HCT116 (cell line): ENCODE measurements at regions not wholly inside any gene's neighbourhood (a gene's known extent, or its start where the extent isn't known, plus 50 kb on each side); places are given as distances from the start of the nearest gene placed in this dataset.

Experiments used
- ATAC-seq: fragments of 200-7000 bp; cut with Tn5 transposase; 2 replicates; pipeline ENCODE4 v1.9.1; 2020; ENCODE audit warnings: mild to moderate bottlenecking, moderate library complexity
- BruUV-seq: library from RNA; stranded (reverse); fragments of 400-500 nt; replicated peaks from 2 replicates; lab custom pipeline; 2021; lab: Mats Ljungman, UMichigan
- CTCF ChIA-PET: fragments of 300-600 bp; sonication (Branson Sonifier 250); formaldehyde crosslinking; loops from one replicate; lab custom pipeline; 2021; ENCODE audit warnings: antibody characterized with exemption; lab: Charles Lee
- POLR2A ChIA-PET: fragments of 300-600, 350-600 bp; sonication (Branson Sonifier 250); formaldehyde crosslinking; loops from one replicate; lab custom pipeline; 2021; ENCODE audit warnings: antibody characterized with exemption; lab: Charles Lee
- RAD21 ChIA-PET, 2 experiments: fragments of 300-600 bp; sonication (Branson Sonifier 250); formaldehyde crosslinking; loops; one replicate each; lab custom pipeline; 2023; ENCODE audit warnings: low total read pairs in 2 of 2; ENCODE audit not compliant: uncharacterized antibody in 2 of 2, unreplicated experiment in 2 of 2, low non-redundant PET in 1 of 2; lab: Charles Lee
- DNase-seq: peaks from one replicate; pipeline ENCODE4 v3.0.0-alpha.2; 2010; ENCODE audit warnings: low read depth, low spot score
- H2AFZ ChIP-seq: fragments of 200-600 bp; shearing (Covaris generic), sonication (generic); 2 replicates; pipeline ENCODE4 v1.6.1; 2017; ENCODE audit warnings: low read depth, mixed run types, mixed read lengths, antibody characterized with exemption, low read length; ENCODE audit not compliant: poor library complexity, severe bottlenecking
- H3K27ac ChIP-seq: 2 replicates; pipeline ENCODE4 v1.5.1; 2012; ENCODE audit warnings: low read depth, low read length
- H3K27me3 ChIP-seq: fragments of 200-600 bp; sonication (generic); 2 replicates; pipeline ENCODE4 v1.6.1; 2016; ENCODE audit warnings: mixed run types, low read length, mixed read lengths; ENCODE audit not compliant: insufficient read depth
- H3K36me3 ChIP-seq, 2 experiments: fragments of 200-500 bp in 1 of 2; fragments of 200-600 bp in 1 of 2; sonication (Bioruptor generic) in 1 of 2; sonication (generic) in 1 of 2; 2 replicates each; pipeline versions ENCODE4 v1.5.1 to v1.6.1; 2014 to 2016; ENCODE audit warnings: low read length in 2 of 2, inconsistent platforms in 1 of 2, mixed read lengths in 1 of 2, mixed run types in 1 of 2; ENCODE audit not compliant: insufficient read depth in 2 of 2, control insufficient read depth in 1 of 2
- H3K4me1 ChIP-seq, 2 experiments: fragments of 200-600 bp in 1 of 2; sonication (generic) in 1 of 2; 2 replicates each; pipeline versions ENCODE4 v1.5.1 to v1.6.1; 2012 to 2017; ENCODE audit warnings: low read length in 2 of 2, inconsistent platforms in 1 of 2, mild to moderate bottlenecking in 1 of 2, mixed read lengths in 1 of 2, mixed run types in 1 of 2, moderate library complexity in 1 of 2; ENCODE audit not compliant: insufficient read depth in 2 of 2, control insufficient read depth in 1 of 2
- H3K4me2 ChIP-seq: fragments of 200-600 bp; sonication (generic); 2 replicates; pipeline ENCODE4 v1.6.1; 2017; ENCODE audit warnings: mixed run types, low read length, mixed read lengths
- H3K4me3 ChIP-seq, 2 experiments: fragments of 200-600 bp in 1 of 2; sonication (generic) in 1 of 2; replicated peaks in 1 of 2; 2 replicates each; pipeline ENCODE4 v1.5.1; 2011 to 2016; ENCODE audit warnings: low read length in 2 of 2, control low read depth in 1 of 2, low read depth in 1 of 2, mild to moderate bottlenecking in 1 of 2, mixed read lengths in 1 of 2, mixed run types in 1 of 2
- H3K79me2 ChIP-seq: fragments of 200-600 bp; sonication (generic); 2 replicates; pipeline ENCODE4 v1.6.1; 2017; ENCODE audit warnings: mild to moderate bottlenecking, mixed run types, low read length, moderate library complexity, mixed read lengths; ENCODE audit not compliant: insufficient read depth
- H3K9ac ChIP-seq: fragments of 200-600 bp; sonication (generic); 2 replicates; pipeline ENCODE4 v1.6.1; 2016; ENCODE audit warnings: low read length, mixed read lengths
- H3K9me2 ChIP-seq: fragments of 200-600 bp; sonication (generic), shearing (Covaris generic); 2 replicates; pipeline ENCODE4 v1.6.1; 2017; ENCODE audit warnings: mixed run types, mild to moderate bottlenecking, moderate library complexity; ENCODE audit not compliant: insufficient read depth
- H3K9me3 ChIP-seq, 2 experiments: fragments of 200-500 bp in 1 of 2; fragments of 200-600 bp in 1 of 2; sonication (Bioruptor generic) in 1 of 2; sonication (generic) in 1 of 2; 2 replicates each; pipeline ENCODE4 v1.6.1; 2014 to 2017; ENCODE audit warnings: low read length in 2 of 2, mixed read lengths in 2 of 2, inconsistent platforms in 1 of 2, low read depth in 1 of 2, mild to moderate bottlenecking in 1 of 2, mixed run types in 1 of 2, moderate library complexity in 1 of 2; ENCODE audit not compliant: control insufficient read depth in 1 of 2, insufficient read depth in 1 of 2
- H4K20me1 ChIP-seq: fragments of 200-600 bp; sonication (generic), shearing (Covaris generic); 2 replicates; pipeline ENCODE4 v1.6.1; 2017; ENCODE audit warnings: mixed run types, mild to moderate bottlenecking, moderate library complexity; ENCODE audit not compliant: insufficient read depth
- CEBPB ChIP-seq: IDR thresholded peaks from 2 replicates; pipeline ENCODE4 v1.6.1; 2012; ENCODE audit warnings: low read depth
- EGR1 ChIP-seq: IDR thresholded peaks from 2 replicates; pipeline ENCODE4 v1.6.1; 2012; ENCODE audit warnings: low read depth
- ELF1 ChIP-seq: IDR thresholded peaks from 2 replicates; pipeline ENCODE4 v1.6.1; 2012; ENCODE audit warnings: low read depth, borderline replicate concordance
- EZH2phosphoT487 ChIP-seq: fragments of 200-600 bp; IDR thresholded peaks from 2 replicates; pipeline ENCODE4 v1.6.1; 2018; ENCODE audit warnings: antibody characterized with exemption, borderline replicate concordance
- POLR2A ChIP-seq: IDR thresholded peaks from 2 replicates; pipeline ENCODE4 v1.7.0; 2011; ENCODE audit warnings: borderline replicate concordance; ENCODE audit not compliant: insufficient read depth, insufficient read length; ENCODE audit errors: extremely low read depth
- POLR2AphosphoS5 ChIP-seq: IDR thresholded peaks from 2 replicates; pipeline ENCODE4 v1.6.1; 2011; ENCODE audit warnings: mild to moderate bottlenecking, low read depth, low read length, moderate library complexity
- RAD21 ChIP-seq: IDR thresholded peaks from 2 replicates; pipeline ENCODE4 v1.6.1; 2012; ENCODE audit warnings: low read depth, mild to moderate bottlenecking
- SIN3A ChIP-seq: IDR thresholded peaks from 2 replicates; pipeline ENCODE4 v1.6.1; 2012; ENCODE audit warnings: low read depth
- SP1 ChIP-seq: IDR thresholded peaks from 2 replicates; pipeline ENCODE4 v1.6.1; 2012; ENCODE audit warnings: low read depth
- SRF ChIP-seq: IDR thresholded peaks from 2 replicates; pipeline ENCODE4 v1.6.1; 2012; ENCODE audit warnings: low read depth
- YY1 ChIP-seq: IDR thresholded peaks from 2 replicates; pipeline ENCODE4 v1.6.1; 2011; ENCODE audit warnings: low read length, low read depth, moderate library complexity, mild to moderate bottlenecking; ENCODE audit not compliant: insufficient replicate concordance; ENCODE audit errors: extremely low read depth
- ZFX ChIP-seq: fragments of 450-650 bp; IDR thresholded peaks from 2 replicates; pipeline ENCODE4 v1.6.1; 2017
- intact Hi-C: fragments of 100-400 bp; cut with micrococcal nuclease; formaldehyde crosslinking; loops from 2 replicates; pipeline ENCODE4 v1.10.0; 2022
- TF ChIP-seq, protein P1 (sequence below): IDR thresholded peaks from 2 replicates; pipeline ENCODE4 v1.6.1; 2011; ENCODE audit warnings: mild to moderate bottlenecking, low read length, moderate library complexity; ENCODE audit not compliant: insufficient replicate concordance; ENCODE audit errors: extremely low read depth
- TF ChIP-seq, protein P2 (sequence below): IDR thresholded peaks from 2 replicates; pipeline ENCODE4 v1.6.1; 2012

- intact Hi-C loops, result no loop called here
- H3K4me3 ChIP-seq, result no peak overlapping the region
- H3K9ac ChIP-seq, result no peak overlapping the region
- ChIA-PET CTCF (no interaction called here), RAD21 (no interaction called here), POLR2A (no interaction called here)
- TF ChIP-seq, protein P1, sequence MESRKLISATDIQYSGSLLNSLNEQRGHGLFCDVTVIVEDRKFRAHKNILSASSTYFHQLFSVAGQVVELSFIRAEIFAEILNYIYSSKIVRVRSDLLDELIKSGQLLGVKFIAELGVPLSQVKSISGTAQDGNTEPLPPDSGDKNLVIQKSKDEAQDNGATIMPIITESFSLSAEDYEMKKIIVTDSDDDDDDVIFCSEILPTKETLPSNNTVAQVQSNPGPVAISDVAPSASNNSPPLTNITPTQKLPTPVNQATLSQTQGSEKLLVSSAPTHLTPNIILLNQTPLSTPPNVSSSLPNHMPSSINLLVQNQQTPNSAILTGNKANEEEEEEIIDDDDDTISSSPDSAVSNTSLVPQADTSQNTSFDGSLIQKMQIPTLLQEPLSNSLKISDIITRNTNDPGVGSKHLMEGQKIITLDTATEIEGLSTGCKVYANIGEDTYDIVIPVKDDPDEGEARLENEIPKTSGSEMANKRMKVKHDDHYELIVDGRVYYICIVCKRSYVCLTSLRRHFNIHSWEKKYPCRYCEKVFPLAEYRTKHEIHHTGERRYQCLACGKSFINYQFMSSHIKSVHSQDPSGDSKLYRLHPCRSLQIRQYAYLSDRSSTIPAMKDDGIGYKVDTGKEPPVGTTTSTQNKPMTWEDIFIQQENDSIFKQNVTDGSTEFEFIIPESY, result no peak
- no peak for TF ChIP-seq ELF1
- no peak for TF ChIP-seq EGR1
- TF ChIP-seq, protein P2, sequence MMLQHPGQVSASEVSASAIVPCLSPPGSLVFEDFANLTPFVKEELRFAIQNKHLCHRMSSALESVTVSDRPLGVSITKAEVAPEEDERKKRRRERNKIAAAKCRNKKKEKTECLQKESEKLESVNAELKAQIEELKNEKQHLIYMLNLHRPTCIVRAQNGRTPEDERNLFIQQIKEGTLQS, result no peak
- TF ChIP-seq SP1, result no peak
- TF ChIP-seq POLR2A, result no peak
- TF ChIP-seq POLR2AphosphoS5, result no peak
- no peak for TF ChIP-seq CEBPB
- no peak overlapping the region for H2AFZ ChIP-seq
- H3K27me3 ChIP-seq, result no peaks in the 10 kb centered on the region
- no peaks in the 10 kb centered on the region for H3K36me3 ChIP-seq
- H3K9me2 ChIP-seq, result no peaks in the 10 kb centered on the region
- no peak overlapping the region for H3K27ac ChIP-seq
- no peaks in the 10 kb centered on the region for H3K9me3 ChIP-seq
- no peak for DNase-seq
- no peaks in the 10 kb centered on the region for H3K79me2 ChIP-seq
- no peaks in the 10 kb centered on the region for H4K20me1 ChIP-seq
- no peak for ATAC-seq
- H3K4me2 ChIP-seq, result no peak overlapping the region
- H3K4me1 ChIP-seq, result peaks cover 0 to 19% of the 10 kb centered on the region in 2 experiments; a peak in 2 of 4 replicates
- no TSS peak for BruUV-seq
Observed at GRCh38 chr2:220015576-220015975, 388.1 kb downstream of the SLC4A3 start.

- Histone ChIP-seq H3K79me2 (no peaks in the 10 kb centered on the region), H3K9ac (no peak overlapping the region), H2AFZ (no peak overlapping the region), H3K4me1 (no peaks in the 10 kb centered on the region), H3K9me3 (no peaks in the 10 kb centered on the region), H3K4me3 (no peak overlapping the region), H3K27me3 (no peaks in the 10 kb centered on the region), H3K9me2 (no peaks in the 10 kb centered on the region), H3K4me2 (no peak overlapping the region), H4K20me1 (no peaks in the 10 kb centered on the region), H3K27ac (no peak overlapping the region), H3K36me3 (peaks cover 0 to 7% of the 10 kb centered on the region in 2 experiments; a peak in 2 of 4 replicates)
- ChIA-PET CTCF (no interaction called here), RAD21 (no interaction called here), POLR2A (no interaction called here)
- BruUV-seq, result no TSS peak
- DNase-seq (no peak), ATAC-seq (no peak)
- intact Hi-C loops, result no loop called here
- TF ChIP-seq, protein P1, result no peak
- no peak for TF ChIP-seq SIN3A
- TF ChIP-seq ZFX, result no peak
- no peak for TF ChIP-seq POLR2A
- TF ChIP-seq RAD21, result no peak
- no peak for TF ChIP-seq SP1
- TF ChIP-seq, protein P2, result no peak
- TF ChIP-seq ELF1, result no peak
- TF ChIP-seq EZH2phosphoT487, result no peak
- no peak for TF ChIP-seq SRF
- no peak for TF ChIP-seq YY1
Observed at GRCh38 chr2:220025207-220025606, 397.8 kb downstream of the SLC4A3 start.
